K562 (cell line): ENCODE measurements at regions not wholly inside any gene's neighbourhood (a gene's known extent, or its start where the extent isn't known, plus 50 kb on each side); places are given as distances from the start of the nearest gene placed in this dataset.

Source experiments
- ATAC-seq: fragments of 200-7000 bp; cut with Tn5 transposase; 3 replicates; pipeline ENCODE4 v1.9.1; 2020; ENCODE audit warnings: moderate library complexity
- BruUV-seq: library from RNA; stranded (reverse); fragments of 400-500 nt; replicated peaks from 2 replicates; lab custom pipeline; 2021; lab: Mats Ljungman, UMichigan
- CTCF ChIA-PET: fragments of 300-600 bp; formaldehyde crosslinking; extraction: SDS; loops from one replicate; lab custom pipeline; 2021; ENCODE audit warnings: low intra/inter-chr PET ratio; lab: Yijun Ruan, JAX
- POLR2A ChIA-PET: fragments of 300-600, 350-650 bp; sonication (Branson Sonifier 250); formaldehyde crosslinking; extraction: SDS; loops from one replicate; lab custom pipeline; 2021; ENCODE audit warnings: antibody characterized with exemption, inconsistent platforms; lab: Yijun Ruan, JAX
- DNase-seq, 4 experiments: peaks; one replicate each; pipeline versions ENCODE4 v3.0.0 to v3.0.0-alpha.2; 2011 to 2018; ENCODE audit warnings: low spot score in 3 of 4, mixed read lengths in 3 of 4; ENCODE audit errors: extremely low read depth in 1 of 4
- FAIRE-seq: peaks from 2 replicates; lab custom pipeline; 2011; peaks lifted over from hg19 to GRCh38; lab: Jason Lieb, UNC
- H2AFZ ChIP-seq: 2 replicates; pipeline ENCODE4 v1.6.0; 2011; ENCODE audit warnings: low read depth, low read length, control low read depth, inconsistent platforms
- H3K27ac ChIP-seq: fragments of 200-600 bp; 3 replicates; pipeline ENCODE4 v1.8.0; 2011; ENCODE audit warnings: low read depth, mild to moderate bottlenecking, control low read depth, inconsistent platforms, low read length, moderate library complexity, mixed read lengths; ENCODE audit errors: extremely low read depth
- H3K27me3 ChIP-seq, 2 experiments: fragments of 300-600 bp in 1 of 2; 2 replicates in 1 of 2; 3 replicates in 1 of 2; pipeline versions ENCODE4 v1.6.0 to v1.8.0; 2011; ENCODE audit warnings: inconsistent platforms in 2 of 2, low read length in 2 of 2, mild to moderate bottlenecking in 1 of 2, mixed read lengths in 1 of 2, moderate library complexity in 1 of 2; ENCODE audit not compliant: control insufficient read depth in 2 of 2, insufficient read depth in 2 of 2
- H3K36me3 ChIP-seq: fragments of 300-600 bp; 3 replicates; pipeline ENCODE4 v1.8.0; 2011; ENCODE audit warnings: mild to moderate bottlenecking, low read length, inconsistent platforms; ENCODE audit not compliant: control insufficient read depth, insufficient read depth
- H3K4me1 ChIP-seq, 2 experiments: fragments of 200-600 bp in 1 of 2; replicated peaks in 1 of 2; 2 replicates in 1 of 2; 3 replicates in 1 of 2; pipeline versions ENCODE4 v1.5.1 to v1.8.0; 2011; ENCODE audit warnings: inconsistent platforms in 2 of 2, low read length in 2 of 2, mild to moderate bottlenecking in 1 of 2, mixed read lengths in 1 of 2, moderate library complexity in 1 of 2; ENCODE audit not compliant: control insufficient read depth in 2 of 2, insufficient read depth in 2 of 2
- H3K4me2 ChIP-seq: 2 replicates; pipeline ENCODE4 v1.6.1; 2011; ENCODE audit warnings: low read length, control low read depth, inconsistent platforms, mixed read lengths; ENCODE audit not compliant: insufficient read depth
- H3K4me3 ChIP-seq: fragments of 200-600 bp; sonication (generic), shearing (Covaris generic); 2 replicates; pipeline ENCODE4 v1.5.1; 2016; ENCODE audit warnings: control low read depth, inconsistent platforms
- H3K79me2 ChIP-seq: fragments of 200-600 bp; 3 replicates; pipeline ENCODE4 v1.8.0; 2011; ENCODE audit warnings: low read length, inconsistent platforms; ENCODE audit not compliant: control insufficient read depth, insufficient read depth
- H3K9ac ChIP-seq, 2 experiments: 2 replicates each; pipeline versions ENCODE4 v1.6.0 to v1.6.1; 2011; ENCODE audit warnings: low read depth in 2 of 2, low read length in 2 of 2, control low read depth in 1 of 2, inconsistent platforms in 1 of 2, mild to moderate bottlenecking in 1 of 2, mixed read lengths in 1 of 2; ENCODE audit not compliant: insufficient read depth in 1 of 2
- H3K9me1 ChIP-seq: one replicate; pipeline ENCODE4 v1.6.0; 2011; ENCODE audit warnings: inconsistent platforms, mild to moderate bottlenecking, low read length, moderate library complexity; ENCODE audit not compliant: control insufficient read depth, insufficient read depth
- H3K9me3 ChIP-seq: replicated peaks from 2 replicates; pipeline ENCODE4 v1.5.1; 2011; ENCODE audit warnings: low read depth, low read length, inconsistent platforms; ENCODE audit not compliant: control insufficient read depth, insufficient read depth
- H4K20me1 ChIP-seq: replicated peaks from 2 replicates; pipeline ENCODE4 v1.6.1; 2011; ENCODE audit warnings: low read length, inconsistent platforms, mixed read lengths; ENCODE audit not compliant: control insufficient read depth, insufficient read depth
- ARID3A ChIP-seq: IDR thresholded peaks from 2 replicates; pipeline ENCODE4 v1.6.1; 2012; ENCODE audit warnings: low read depth, low read length, improper control_type of control experiment, borderline replicate concordance
- CBX3 ChIP-seq, 2 experiments: IDR thresholded peaks; 1 replicate in 1 of 2; 2 replicates in 1 of 2; pipeline ENCODE4 v1.6.1; 2012; ENCODE audit warnings: inconsistent platforms in 2 of 2, low read length in 2 of 2, borderline replicate concordance in 1 of 2, control low read depth in 1 of 2
- COPS2 ChIP-seq: fragments of 450-650 bp; conservative IDR thresholded peaks from 2 replicates; pipeline ENCODE4 v1.6.1; 2016; ENCODE audit warnings: mild to moderate bottlenecking, moderate library complexity
- CREBBP ChIP-seq: IDR thresholded peaks from one replicate; pipeline ENCODE4 v1.6.1; 2012; ENCODE audit warnings: low read depth, mild to moderate bottlenecking, control low read depth, inconsistent platforms, low read length
- EP300 ChIP-seq: IDR thresholded peaks from 2 replicates; pipeline ENCODE4 v1.6.1; 2012; ENCODE audit warnings: low read length, improper control_type of control experiment
- ESRRA ChIP-seq: fragments of 450-650 bp; IDR thresholded peaks from 2 replicates; pipeline ENCODE4 v1.6.1; 2014; ENCODE audit warnings: low read depth, mild to moderate bottlenecking, moderate library complexity, borderline replicate concordance
- ETS1 ChIP-seq: conservative IDR thresholded peaks from 2 replicates; pipeline ENCODE4 v1.6.1; 2011; ENCODE audit warnings: low read depth, mild to moderate bottlenecking, low read length; ENCODE audit not compliant: control insufficient read depth
- EWSR1 ChIP-seq: fragments of 450-650 bp; IDR thresholded peaks from 2 replicates; pipeline ENCODE4 v1.6.1; 2018; ENCODE audit warnings: borderline replicate concordance, mild to moderate bottlenecking, low read depth, moderate library complexity; ENCODE audit not compliant: partially characterized antibody
- GATAD2A ChIP-seq: fragments of 450-650 bp; IDR thresholded peaks from 2 replicates; pipeline ENCODE4 v1.6.1; 2017
- RAD21 ChIP-seq, 2 experiments: fragments of 250-450 bp in 1 of 2; fragments of 450-650 bp in 1 of 2; sonication (Bioruptor Pico) in 1 of 2; formaldehyde crosslinking in 1 of 2; IDR thresholded peaks in 1 of 2; conservative IDR thresholded peaks in 1 of 2; 2 replicates each; pipeline versions ENCODE4 v1.4.0 to v1.8.0; 2020 to 2022; ENCODE audit warnings: mild to moderate bottlenecking in 2 of 2, moderate library complexity in 1 of 2
- SIX5 ChIP-seq, 2 experiments: IDR thresholded peaks; 2 replicates each; pipeline ENCODE4 v1.6.1; 2011; ENCODE audit warnings: low read length in 2 of 2, borderline replicate concordance in 1 of 2, low read depth in 1 of 2, mild to moderate bottlenecking in 1 of 2, moderate library complexity in 1 of 2; ENCODE audit not compliant: insufficient read depth in 1 of 2
- SMAD1 ChIP-seq: fragments of 150-350 bp; IDR thresholded peaks from 2 replicates; pipeline ENCODE4 v1.6.1; 2014; ENCODE audit warnings: low read length, low read depth; ENCODE audit not compliant: partially characterized antibody
- SPI1 ChIP-seq: IDR thresholded peaks from 2 replicates; pipeline ENCODE4 v1.6.1; 2011; ENCODE audit warnings: low read depth, low read length, control low read depth, borderline replicate concordance
- TRIM28 ChIP-seq: fragments of 450-650 bp; IDR thresholded peaks from 2 replicates; pipeline ENCODE4 v1.6.1; 2017
- ZFP30 ChIP-seq: fragments of 250-450 bp; sonication (Bioruptor Pico); IDR thresholded peaks from 2 replicates; pipeline ENCODE4 v1.8.0; 2022; ENCODE audit warnings: moderate library complexity, mild to moderate bottlenecking, inconsistent platforms, borderline replicate concordance
- ZNF12 ChIP-seq: sonication (generic); formaldehyde crosslinking; IDR thresholded peaks from 2 replicates; pipeline ENCODE4 v1.4.0; 2020; ENCODE audit warnings: mild to moderate bottlenecking, missing genetic modification reagents
- ZNF146 ChIP-seq: IDR thresholded peaks from one replicate; pipeline ENCODE4 v1.6.1; 2018; ENCODE audit warnings: missing compliant biosample characterization; ENCODE audit not compliant: unreplicated experiment
- ZNF23 ChIP-seq: fragments of 250-450 bp; sonication (Bioruptor Pico); IDR thresholded peaks from 2 replicates; pipeline ENCODE4 v1.4.0; 2020; ENCODE audit warnings: mild to moderate bottlenecking
- ZNF232 ChIP-seq: sonication (generic); formaldehyde crosslinking; IDR thresholded peaks from 2 replicates; pipeline ENCODE4 v1.8.0; 2022; ENCODE audit warnings: mild to moderate bottlenecking, missing genetic modification reagents
- WGBS: fragments of 100-300 bp; shearing (Covaris generic); methylation state at CpG from one replicate; pipeline ENCODE4 v1.1.6; 2016; ENCODE audit warnings: low coverage, mixed read lengths; ENCODE audit not compliant: insufficient coverage; ENCODE audit errors: missing lambda C conversion rate; 5-methylcytosine and 5-hydroxymethylcytosine counted together
- in situ Hi-C: fragments of 300-500 bp; cut with MboI; formaldehyde crosslinking; loops from 4 replicates; pipeline ENCODE4 v1.15.0; 2018; ENCODE audit warnings: inconsistent platforms, mixed read lengths
- intact Hi-C: fragments of 100-400 bp; cut with micrococcal nuclease; formaldehyde crosslinking; loops from 2 replicates; pipeline ENCODE4 v1.14.2; 2022

GRCh38 chr12:116650062-116650461 lies 87.8 kb downstream of the SPRING1 start:
- Histone ChIP-seq H3K9me1 (no peaks in the 10 kb centered on the region), H3K4me2 (no peak overlapping the region), H4K20me1 (no peaks in the 10 kb centered on the region), H3K79me2 (no peaks in the 10 kb centered on the region), H3K27ac (no peak overlapping the region), H3K9ac (no peak overlapping the region), H3K9me3 (no peaks in the 10 kb centered on the region), H3K36me3 (no peaks in the 10 kb centered on the region)
- ChIA-PET CTCF (no interaction called here), POLR2A (no interaction called here)
- no peak for ATAC-seq
- WGBS: 0% methylated on average over 1 of the region's 2 CpGs
- BruUV-seq: no TSS peak
- FAIRE-seq: no peak
- DNase-seq: no peak
- TF ChIP-seq ZNF23 (no peak), RAD21 (CRISPR knock-in tag; conservative IDR thresholded peaks at IDR 0.05 in 1 of 2, IDR thresholded peaks at IDR 0.05 in 1 of 2) (no peak), ETS1 (no peak), ZNF146 (no peak), SPI1 (no peak), ZNF12 (CRISPR knock-in tag) (no peak), ARID3A (no peak), SMAD1 (no peak), SIX5 (IDR thresholded peaks at IDR 0.05; ENCODE audit: borderline replicate concordance in 1 of 2, insufficient read depth in 1 of 2, low read depth in 1 of 2, low read length in 2 of 2) (no peak), COPS2 (no peak), ZFP30 (CRISPR knock-in tag) (no peak), GATAD2A (no peak), ESRRA (no peak), EP300 (no peak), CBX3 (IDR thresholded peaks at IDR 0.05; ENCODE audit: borderline replicate concordance in 1 of 2, low read length in 2 of 2) (no peak), TRIM28 (no peak), CREBBP (no peak), ZNF232 (CRISPR knock-in tag) (no peak), EWSR1 (no peak)
- TF ChIP-seq, all 486 proteins: peak for 0
- Histone ChIP-seq H3K4me1 (no peaks in the 10 kb centered on the region), H2AFZ (no peak overlapping the region), H3K27me3 (peaks cover 27 to 40% of the 10 kb centered on the region in 2 experiments), H3K4me3 (no peak overlapping the region)
- in situ Hi-C loops (no loop called here), intact Hi-C loops (no loop called here)
